ENCODE measurements at regions not wholly inside any gene's neighbourhood (a gene's known extent, or its start where the extent isn't known, plus 50 kb on each side); places are given as distances from the start of the nearest gene placed in this dataset.

GRCh38 chr15:69685512-69686452, 233.2 kb downstream of the RPLP1 start:
- Histone ChIP-seq H3K27me3 (ENCODE audit: control insufficient read depth in 4 of 4, insufficient read depth in 4 of 4, low read length in 3 of 4) (no peaks in the 10 kb centered on the region), H3K36me3 (ENCODE audit: control insufficient read depth in 4 of 4, insufficient read depth in 3 of 4, low read depth in 1 of 4, low read length in 3 of 4) (peaks cover 0 to 3% (median 1%) of the 10 kb centered on the region in 4 donors), H3K9ac (ENCODE audit: low read depth in 1 of 2, low read length in 2 of 2) (no peak overlapping the region), H3K4me3 (ENCODE audit: low read depth in 1 of 3, low read length in 3 of 3) (no peak overlapping the region), H3K27ac (ENCODE audit: low read depth in 1 of 2, low read length in 2 of 2) (no peak overlapping the region), H3K9me3 (ENCODE audit: control insufficient read depth in 4 of 4, low read length in 3 of 4) (peaks cover 2 to 19% (median 12%) of the 10 kb centered on the region in 4 donors), H3K4me1 (ENCODE audit: control insufficient read depth in 4 of 4, insufficient read depth in 4 of 4, low read length in 3 of 4) (no peaks in the 10 kb centered on the region)
- 74% methylated on average over 8 of the region's 8 CpGs for WGBS
- TF ChIP-seq HNF4G (IDR thresholded peaks at IDR 0.05) (no peak), RXRA (IDR thresholded peaks at IDR 0.05) (no peak), FOXA2 (IDR thresholded peaks at IDR 0.05) (no peak), GABPA (IDR thresholded peaks at IDR 0.05 in 1 of 2, conservative IDR thresholded peaks at IDR 0.05 in 1 of 2) (no peak), HNF4A (conservative IDR thresholded peaks at IDR 0.05) (no peak), ATF3 (IDR thresholded peaks at IDR 0.05) (no peak), CTCF (IDR thresholded peaks at IDR 0.05; ENCODE audit: low read depth, low read length, missing input control) (no peak), YY1 (IDR thresholded peaks at IDR 0.05) (no peak), TAF1 (conservative IDR thresholded peaks at IDR 0.05) (no peak), NR2F2 (IDR thresholded peaks at IDR 0.05) (no peak), JUND (IDR thresholded peaks at IDR 0.05) (no peak)
- no peak for DNase-seq (ENCODE audit: low spot score)

GRCh38 chr15:69686626-69687025, 234.0 kb downstream of the RPLP1 start:
- WGBS, result 87% methylated on average over 7 of the region's 7 CpGs
- no peak for TF ChIP-seq HNF4G (IDR thresholded peaks at IDR 0.05)
- no peak for TF ChIP-seq RXRA (IDR thresholded peaks at IDR 0.05)
- Histone ChIP-seq H3K9me3 (ENCODE audit: control insufficient read depth in 4 of 4, low read length in 3 of 4) (peaks cover 2 to 19% (median 12%) of the 10 kb centered on the region in 4 donors), H3K27ac (ENCODE audit: low read depth in 1 of 2, low read length in 2 of 2) (no peak overlapping the region), H3K27me3 (ENCODE audit: control insufficient read depth in 4 of 4, insufficient read depth in 4 of 4, low read length in 3 of 4) (no peaks in the 10 kb centered on the region), H3K36me3 (ENCODE audit: control insufficient read depth in 4 of 4, insufficient read depth in 3 of 4, low read depth in 1 of 4, low read length in 3 of 4) (peaks cover 0 to 3% (median 1%) of the 10 kb centered on the region in 4 donors), H3K4me3 (ENCODE audit: low read depth in 1 of 3, low read length in 3 of 3) (no peak overlapping the region), H3K4me1 (ENCODE audit: control insufficient read depth in 4 of 4, insufficient read depth in 4 of 4, low read length in 3 of 4) (no peaks in the 10 kb centered on the region), H3K9ac (ENCODE audit: low read depth in 1 of 2, low read length in 2 of 2) (no peak overlapping the region)
- no peak for DNase-seq (ENCODE audit: low spot score)

- no peaks in the 10 kb centered on the region for H3K27me3 ChIP-seq (ENCODE audit: control insufficient read depth in 4 of 4, insufficient read depth in 4 of 4, low read length in 3 of 4)
- H3K27ac ChIP-seq (ENCODE audit: low read depth in 1 of 2, low read length in 2 of 2), result no peak overlapping the region
- no peak overlapping the region for H3K4me3 ChIP-seq (ENCODE audit: low read depth in 1 of 3, low read length in 3 of 3)
- no peak for TF ChIP-seq SP1 (IDR thresholded peaks at IDR 0.05)
- no peak for TF ChIP-seq HNF4G (IDR thresholded peaks at IDR 0.05)
- no peak for TF ChIP-seq FOXA2 (IDR thresholded peaks at IDR 0.05)
- TF ChIP-seq EGR1 (IDR thresholded peaks at IDR 0.05; ENCODE audit: low read depth in 2 of 2), result no peak
- TF ChIP-seq REST (IDR thresholded peaks at IDR 0.05), result no peak
- no peak for TF ChIP-seq GABPA (IDR thresholded peaks at IDR 0.05 in 1 of 2, conservative IDR thresholded peaks at IDR 0.05 in 1 of 2)
- no peak for TF ChIP-seq CTCF (IDR thresholded peaks at IDR 0.05; ENCODE audit: low read depth, low read length, missing input control)
- H3K9me3 ChIP-seq (ENCODE audit: control insufficient read depth in 4 of 4, low read length in 3 of 4), result peaks cover 2 to 18% (median 9%) of the 10 kb centered on the region in 4 donors
- H3K36me3 ChIP-seq (ENCODE audit: control insufficient read depth in 4 of 4, insufficient read depth in 3 of 4, low read depth in 1 of 4, low read length in 3 of 4), result peaks cover 0 to 3% (median 1%) of the 10 kb centered on the region in 4 donors
- H3K4me1 ChIP-seq (ENCODE audit: control insufficient read depth in 4 of 4, insufficient read depth in 4 of 4, low read length in 3 of 4), result no peaks in the 10 kb centered on the region
- 99% methylated on average over 1 of the region's 1 CpG for WGBS
- H3K9ac ChIP-seq (ENCODE audit: low read depth in 1 of 2, low read length in 2 of 2), result no peak overlapping the region
- DNase-seq (ENCODE audit: low spot score), result no peak
Observed at GRCh38 chr15:69689133-69689532, 236.5 kb downstream of the RPLP1 start.

Measured in liver (tissue), 8 donors.